Uterus (tissue), 2 donors: ENCODE measurements at regions not wholly inside any gene's neighbourhood (a gene's known extent, or its start where the extent isn't known, plus 50 kb on each side); places are given as distances from the start of the nearest gene placed in this dataset.

Experiments used
- POLR2A ChIP-seq, 2 donors: fragments of 450-650 bp; IDR thresholded peaks; one replicate each; pipeline ENCODE4 v1.6.1; 2016; ENCODE audit warnings: antibody characterized with exemption in 2 of 2, mild to moderate bottlenecking in 1 of 2, moderate library complexity in 1 of 2
- TF ChIP-seq, protein P1 (sequence below), 4 experiments: fragments of 200-600 bp in 2 of 4; fragments of 450-650 bp in 2 of 4; sonication (generic) in 2 of 4; IDR thresholded peaks; one replicate each; pipeline ENCODE4 v1.5.1; 2016 to 2019; ENCODE audit warnings: antibody characterized with exemption in 4 of 4, mild to moderate bottlenecking in 2 of 4, moderate library complexity in 1 of 4

DNA sequence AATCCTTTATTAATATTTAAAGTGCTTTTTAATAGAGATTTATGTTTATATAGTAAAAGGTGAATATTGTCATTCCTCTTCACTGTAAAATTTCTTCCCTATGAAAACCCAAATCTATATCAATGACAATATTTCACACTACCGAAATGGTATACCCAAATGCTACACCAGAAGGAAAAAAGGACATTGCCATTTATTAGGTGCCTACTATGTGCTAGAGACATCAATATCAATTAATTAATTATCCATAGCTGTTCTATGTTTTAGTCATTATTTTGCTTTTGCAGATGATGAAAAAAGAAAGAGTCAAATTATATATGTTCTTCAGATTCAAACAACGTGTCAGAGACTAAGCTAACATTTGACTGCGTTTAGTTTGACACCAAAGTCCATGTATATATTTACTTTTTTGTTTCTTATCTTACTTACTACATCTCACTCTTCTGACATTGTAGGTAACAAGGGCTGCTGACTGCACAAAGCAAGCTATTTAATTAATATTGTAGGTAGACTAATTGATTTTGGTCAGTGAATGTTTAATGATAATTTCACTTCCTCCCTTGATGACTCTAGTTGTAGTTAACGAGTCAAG lies 614.0 kb upstream of the FOXG1 start:
- TF ChIP-seq POLR2A (IDR thresholded peaks at IDR 0.05) = no peak
- TF ChIP-seq, protein P1, sequence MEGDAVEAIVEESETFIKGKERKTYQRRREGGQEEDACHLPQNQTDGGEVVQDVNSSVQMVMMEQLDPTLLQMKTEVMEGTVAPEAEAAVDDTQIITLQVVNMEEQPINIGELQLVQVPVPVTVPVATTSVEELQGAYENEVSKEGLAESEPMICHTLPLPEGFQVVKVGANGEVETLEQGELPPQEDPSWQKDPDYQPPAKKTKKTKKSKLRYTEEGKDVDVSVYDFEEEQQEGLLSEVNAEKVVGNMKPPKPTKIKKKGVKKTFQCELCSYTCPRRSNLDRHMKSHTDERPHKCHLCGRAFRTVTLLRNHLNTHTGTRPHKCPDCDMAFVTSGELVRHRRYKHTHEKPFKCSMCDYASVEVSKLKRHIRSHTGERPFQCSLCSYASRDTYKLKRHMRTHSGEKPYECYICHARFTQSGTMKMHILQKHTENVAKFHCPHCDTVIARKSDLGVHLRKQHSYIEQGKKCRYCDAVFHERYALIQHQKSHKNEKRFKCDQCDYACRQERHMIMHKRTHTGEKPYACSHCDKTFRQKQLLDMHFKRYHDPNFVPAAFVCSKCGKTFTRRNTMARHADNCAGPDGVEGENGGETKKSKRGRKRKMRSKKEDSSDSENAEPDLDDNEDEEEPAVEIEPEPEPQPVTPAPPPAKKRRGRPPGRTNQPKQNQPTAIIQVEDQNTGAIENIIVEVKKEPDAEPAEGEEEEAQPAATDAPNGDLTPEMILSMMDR (IDR thresholded peaks at IDR 0.05) = no peak
